Uterus (tissue), 3 donors: ENCODE measurements at regions not wholly inside any gene's neighbourhood (a gene's known extent, or its start where the extent isn't known, plus 50 kb on each side); places are given as distances from the start of the nearest gene placed in this dataset.

Source experiments
- DNase-seq, 2 donors: peaks; one replicate each; pipeline ENCODE4 v3.0.0-alpha.2; 2019 to 2020
- H3K27ac ChIP-seq, 2 donors: fragments of 200-600 bp; sonication (generic); 1 replicate in 1 of 2; 2 replicates in 1 of 2; pipeline ENCODE4 v1.5.1; 2016 to 2018
- H3K27me3 ChIP-seq, 2 donors: fragments of 200-600 bp; sonication (generic); one replicate each; pipeline ENCODE4 v1.5.1; 2018 to 2019; ENCODE audit warnings: control low read depth in 1 of 2
- H3K36me3 ChIP-seq, 2 donors: fragments of 200-600 bp; sonication (generic); one replicate each; pipeline ENCODE4 v1.5.1; 2019; ENCODE audit warnings: control low read depth in 1 of 2
- H3K4me1 ChIP-seq, 2 donors: fragments of 200-600 bp; sonication (generic); one replicate each; pipeline ENCODE4 v1.5.1; 2018 to 2019; ENCODE audit warnings: control low read depth in 1 of 2
- H3K4me3 ChIP-seq, 2 donors: fragments of 200-600 bp; sonication (generic); 1 replicate in 1 of 2; 2 replicates in 1 of 2; pipeline ENCODE4 v1.5.1; 2018 to 2019; ENCODE audit warnings: mild to moderate bottlenecking in 1 of 2
- H3K9me3 ChIP-seq, 2 donors: fragments of 200-600 bp; sonication (generic); one replicate each; pipeline ENCODE4 v1.5.1; 2019; ENCODE audit warnings: control low read depth in 1 of 2
- POLR2A ChIP-seq, 2 donors: fragments of 450-650 bp; IDR thresholded peaks; one replicate each; pipeline ENCODE4 v1.6.1; 2016; ENCODE audit warnings: antibody characterized with exemption in 2 of 2, mild to moderate bottlenecking in 1 of 2, moderate library complexity in 1 of 2
- intact Hi-C: fragments of 100-400 bp; cut with DNase I; formaldehyde crosslinking; loops from one replicate; pipeline ENCODE4 v1.15.1; 2023; ENCODE audit warnings: low total_unique reads
- TF ChIP-seq, protein P1 (sequence below), 4 experiments: fragments of 200-600 bp in 2 of 4; fragments of 450-650 bp in 2 of 4; sonication (generic) in 2 of 4; IDR thresholded peaks; one replicate each; pipeline ENCODE4 v1.5.1; 2016 to 2019; ENCODE audit warnings: antibody characterized with exemption in 4 of 4, mild to moderate bottlenecking in 2 of 4, moderate library complexity in 1 of 4
- donor health status: DM: yes; HTN: yes; CAD: no.

DNA sequence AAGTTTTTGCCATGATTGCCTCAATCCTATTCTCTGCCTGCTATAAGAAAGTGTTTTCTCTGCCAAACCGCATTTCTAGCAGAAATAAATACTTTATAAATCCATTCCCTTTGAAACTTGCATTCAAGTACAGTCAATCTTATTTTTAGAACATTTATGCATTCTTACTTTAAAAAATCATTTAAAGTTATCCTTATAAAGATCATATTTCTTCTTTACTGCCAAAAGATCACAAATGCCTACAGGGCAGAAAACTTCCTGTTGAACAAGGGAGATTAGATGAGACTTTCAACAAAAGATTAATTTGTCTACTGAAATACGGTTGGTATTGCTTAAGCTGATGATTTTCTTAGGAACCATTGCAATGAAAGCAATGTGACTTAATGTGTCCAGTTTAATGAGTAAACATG is 207.2 kb upstream of the SLIT2 start:
- no peak for TF ChIP-seq POLR2A (IDR thresholded peaks at IDR 0.05)
- TF ChIP-seq, protein P1, sequence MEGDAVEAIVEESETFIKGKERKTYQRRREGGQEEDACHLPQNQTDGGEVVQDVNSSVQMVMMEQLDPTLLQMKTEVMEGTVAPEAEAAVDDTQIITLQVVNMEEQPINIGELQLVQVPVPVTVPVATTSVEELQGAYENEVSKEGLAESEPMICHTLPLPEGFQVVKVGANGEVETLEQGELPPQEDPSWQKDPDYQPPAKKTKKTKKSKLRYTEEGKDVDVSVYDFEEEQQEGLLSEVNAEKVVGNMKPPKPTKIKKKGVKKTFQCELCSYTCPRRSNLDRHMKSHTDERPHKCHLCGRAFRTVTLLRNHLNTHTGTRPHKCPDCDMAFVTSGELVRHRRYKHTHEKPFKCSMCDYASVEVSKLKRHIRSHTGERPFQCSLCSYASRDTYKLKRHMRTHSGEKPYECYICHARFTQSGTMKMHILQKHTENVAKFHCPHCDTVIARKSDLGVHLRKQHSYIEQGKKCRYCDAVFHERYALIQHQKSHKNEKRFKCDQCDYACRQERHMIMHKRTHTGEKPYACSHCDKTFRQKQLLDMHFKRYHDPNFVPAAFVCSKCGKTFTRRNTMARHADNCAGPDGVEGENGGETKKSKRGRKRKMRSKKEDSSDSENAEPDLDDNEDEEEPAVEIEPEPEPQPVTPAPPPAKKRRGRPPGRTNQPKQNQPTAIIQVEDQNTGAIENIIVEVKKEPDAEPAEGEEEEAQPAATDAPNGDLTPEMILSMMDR (IDR thresholded peaks at IDR 0.05): no peak
- Histone ChIP-seq H3K4me3 (no peak overlapping the region), H3K4me1 (no peaks in the 10 kb centered on the region), H3K36me3 (no peaks in the 10 kb centered on the region), H3K27me3 (no peaks in the 10 kb centered on the region), H3K27ac (no peak overlapping the region), H3K9me3 (no peaks in the 10 kb centered on the region)
- no peak for DNase-seq
- intact Hi-C loops: no loop called here

DNA sequence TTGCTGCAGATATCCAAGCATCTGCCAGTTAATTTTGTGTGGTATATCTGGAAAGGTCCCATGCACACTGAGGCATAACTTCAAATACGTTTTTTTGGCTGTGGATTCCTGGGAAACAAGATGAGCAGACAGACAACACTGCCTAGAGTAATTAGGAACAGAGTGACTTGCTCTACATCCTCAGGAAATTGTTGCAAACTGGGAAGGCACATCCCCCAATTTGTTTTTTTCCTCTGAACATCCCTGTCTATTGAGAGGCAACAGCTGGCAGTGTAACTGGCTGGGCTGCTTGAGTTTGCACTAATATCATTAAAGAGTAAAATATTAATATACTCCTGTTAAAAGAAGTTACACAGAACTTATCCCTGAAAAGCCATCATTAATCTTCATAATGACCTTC is 207.7 kb upstream of the SLIT2 start:
- Histone ChIP-seq H3K4me1 (no peaks in the 10 kb centered on the region), H3K27me3 (no peaks in the 10 kb centered on the region), H3K9me3 (no peaks in the 10 kb centered on the region), H3K36me3 (no peaks in the 10 kb centered on the region), H3K4me3 (no peak overlapping the region), H3K27ac (no peak overlapping the region)
- intact Hi-C loops: no loop called here
- no peak for DNase-seq
- TF ChIP-seq, protein P1 (IDR thresholded peaks at IDR 0.05): no peak
- no peak for TF ChIP-seq POLR2A (IDR thresholded peaks at IDR 0.05)

DNA sequence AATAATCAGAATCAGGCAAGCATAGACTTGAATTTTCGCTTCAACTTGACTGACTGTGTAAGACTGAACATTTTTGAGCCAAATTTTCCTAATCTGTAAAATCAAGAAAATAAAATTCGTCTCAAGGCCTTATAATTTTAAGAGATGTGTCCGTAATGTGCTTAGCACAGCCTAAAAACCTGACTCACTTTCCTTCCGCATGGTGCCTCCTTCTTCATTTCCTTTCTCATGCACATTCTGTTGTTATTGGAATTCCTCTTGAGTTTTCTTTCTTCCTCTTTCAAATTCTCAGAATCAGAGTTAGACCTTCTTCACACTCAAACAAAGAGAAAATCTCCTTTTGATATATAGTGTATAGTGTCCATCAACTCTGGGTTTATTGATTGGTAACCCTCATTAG is 208.9 kb upstream of the SLIT2 start:
- Histone ChIP-seq H3K4me3 (no peak overlapping the region), H3K36me3 (no peaks in the 10 kb centered on the region), H3K27ac (no peak overlapping the region), H3K27me3 (no peaks in the 10 kb centered on the region), H3K9me3 (no peaks in the 10 kb centered on the region), H3K4me1 (no peaks in the 10 kb centered on the region)
- TF ChIP-seq, protein P1 (IDR thresholded peaks at IDR 0.05): no peak
- TF ChIP-seq POLR2A (IDR thresholded peaks at IDR 0.05): no peak
- DNase-seq: no peak
- intact Hi-C loops: no loop called here

DNA sequence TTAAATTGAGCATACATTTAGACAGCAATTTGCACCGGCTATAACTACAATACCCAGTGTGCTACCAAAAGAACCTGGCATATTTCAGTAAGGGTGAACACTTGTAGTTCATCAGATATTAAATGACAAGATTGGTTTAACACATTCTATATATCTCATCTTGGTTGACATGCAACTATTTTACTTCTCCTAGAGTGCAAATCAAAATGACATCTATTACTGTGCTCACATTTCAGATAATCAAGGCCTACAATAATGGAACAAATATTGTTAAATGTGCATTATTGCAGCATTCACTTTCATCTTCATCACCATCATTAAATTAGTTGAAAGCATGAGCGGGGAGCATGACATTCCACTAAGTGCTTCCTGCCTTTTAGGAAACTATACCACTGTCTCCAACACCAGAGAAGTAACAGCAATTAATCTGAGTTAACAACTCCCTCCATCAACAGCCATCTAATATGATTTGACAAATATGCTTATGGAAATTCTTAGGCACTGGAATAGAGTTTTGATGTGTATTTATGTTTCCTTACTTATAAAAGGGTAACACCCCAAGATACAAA is 209.8 kb upstream of the SLIT2 start:
- no peaks in the 10 kb centered on the region for H3K27me3 ChIP-seq
- H3K27ac ChIP-seq: no peak overlapping the region
- H3K9me3 ChIP-seq: no peaks in the 10 kb centered on the region
- H3K36me3 ChIP-seq: no peaks in the 10 kb centered on the region
- TF ChIP-seq, protein P1 (IDR thresholded peaks at IDR 0.05): no peak
- TF ChIP-seq POLR2A (IDR thresholded peaks at IDR 0.05): no peak
- DNase-seq: no peak
- no peaks in the 10 kb centered on the region for H3K4me1 ChIP-seq
- no peak overlapping the region for H3K4me3 ChIP-seq
- intact Hi-C loops: no loop called here

DNA sequence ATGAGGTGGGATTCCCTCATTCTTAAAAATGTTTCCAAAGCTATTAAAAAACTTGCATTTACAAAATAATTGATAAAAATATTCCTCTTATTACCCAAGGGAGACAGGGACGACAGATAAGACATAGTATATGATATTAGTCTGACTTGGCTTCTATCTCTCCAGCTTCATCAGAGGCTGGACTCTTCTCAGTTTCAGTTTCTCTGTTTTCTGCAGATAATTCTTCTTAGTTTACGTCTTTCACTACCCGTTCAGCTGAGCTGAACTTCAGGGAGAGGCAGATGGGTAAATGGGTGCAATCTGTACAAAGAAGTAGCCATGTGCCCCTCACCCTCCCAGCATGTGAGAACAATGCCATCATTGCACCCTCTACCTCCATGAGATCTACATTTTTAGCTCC is 214.0 kb upstream of the SLIT2 start:
- no peaks in the 10 kb centered on the region for H3K27me3 ChIP-seq
- no peaks in the 10 kb centered on the region for H3K36me3 ChIP-seq
- TF ChIP-seq, protein P1 (IDR thresholded peaks at IDR 0.05): no peak
- H3K9me3 ChIP-seq: no peaks in the 10 kb centered on the region
- H3K27ac ChIP-seq: no peak overlapping the region
- no peak overlapping the region for H3K4me3 ChIP-seq
- intact Hi-C loops: no loop called here
- no peak for DNase-seq
- no peaks in the 10 kb centered on the region for H3K4me1 ChIP-seq
